ENCODE measurements at regions not wholly inside any gene's neighbourhood (a gene's known extent, or its start where the extent isn't known, plus 50 kb on each side); places are given as distances from the start of the nearest gene placed in this dataset.

DNA sequence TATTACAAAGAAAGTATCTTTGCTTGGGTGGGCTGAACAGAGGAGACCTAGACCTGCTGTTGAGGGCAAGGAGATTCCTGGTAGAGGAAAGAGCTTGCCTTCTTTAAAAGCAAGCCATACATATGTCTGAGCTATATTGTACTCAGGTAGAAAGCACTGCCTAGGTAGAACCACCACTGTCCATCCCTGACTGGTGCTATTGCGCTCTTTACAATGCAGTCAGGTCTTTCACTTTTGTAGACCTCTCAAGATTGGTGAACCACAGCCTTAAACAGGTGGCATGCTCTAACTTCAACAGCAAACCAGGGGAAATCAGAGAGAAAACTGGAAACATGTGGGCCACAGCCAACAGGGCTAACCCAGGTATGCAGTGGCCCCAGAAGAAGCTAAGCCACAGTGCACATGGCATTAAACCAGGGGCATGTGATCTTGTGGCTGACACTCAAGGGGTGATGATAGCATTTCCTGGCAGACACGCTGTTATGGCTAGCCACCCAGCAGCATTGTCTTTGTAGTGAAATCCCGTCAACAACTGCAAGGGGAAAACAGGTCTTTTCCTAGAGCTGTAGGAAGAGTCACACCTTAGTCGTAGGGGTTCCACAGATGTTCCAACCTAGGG lies 253.9 kb upstream of the PCSK5 start:
- no peak for ATAC-seq (ENCODE audit: low read depth)

More for the DNA sequence above, 253.9 kb upstream of the PCSK5 start:
- Histone ChIP-seq H3K18ac (ENCODE audit: low read depth, low read length) (no peak overlapping the region), H2BK5ac (ENCODE audit: low read depth, low read length, poor library complexity, severe bottlenecking) (no peak overlapping the region), H3K9me3 (ENCODE audit: control insufficient read depth, insufficient read depth, low read length) (peaks cover 3% of the 10 kb centered on the region; the same call in 1 of the 2 replicates), H3K14ac (replicated peaks; ENCODE audit: low read depth, low read length) (no peak overlapping the region), H4K20me1 (ENCODE audit: insufficient read depth, low read length) (no peaks in the 10 kb centered on the region), H3K9ac (ENCODE audit: low read depth, low read length) (no peak overlapping the region), H4K91ac (ENCODE audit: insufficient read depth, low read depth, low read length) (no peak overlapping the region), H4K5ac (ENCODE audit: low read depth, low read length) (no peak overlapping the region), H3K4me2 (ENCODE audit: low read depth, low read length) (no peak overlapping the region), H3K4me1 (ENCODE audit: control insufficient read depth, insufficient read depth, low read length) (no peaks in the 10 kb centered on the region), H2AFZ (replicated peaks; ENCODE audit: low read length, poor library complexity) (no peak overlapping the region), H4K8ac (ENCODE audit: low read depth in 2 of 2, low read length in 2 of 2) (no peak overlapping the region), H2BK20ac (ENCODE audit: low read depth, low read length) (no peak overlapping the region), H2BK15ac (ENCODE audit: low read depth, low read length) (no peak overlapping the region), H3K9me1 (ENCODE audit: insufficient read depth, low read length) (no peaks in the 10 kb centered on the region), H2BK120ac (ENCODE audit: low read depth, low read length) (no peak overlapping the region), H3K23ac (ENCODE audit: low read depth, low read length) (no peak overlapping the region), H2AK9ac (replicated peaks; ENCODE audit: low read depth, low read length, poor library complexity) (no peak overlapping the region), H3K79me1 (ENCODE audit: low read depth in 1 of 2, low read length in 2 of 2) (no peaks in the 10 kb centered on the region), H3K27me3 (ENCODE audit: control insufficient read depth, insufficient read depth, low read length) (no peaks in the 10 kb centered on the region), H3K4me3 (ENCODE audit: insufficient read depth, low read depth, low read length) (no peak overlapping the region), H3K56ac (ENCODE audit: extremely low read depth, insufficient read depth, low read length) (no peak overlapping the region), H3K27ac (ENCODE audit: insufficient read depth, low read length) (no peak overlapping the region), H2AK5ac (ENCODE audit: low read depth, low read length) (no peak overlapping the region), H3K36me3 (ENCODE audit: control insufficient read depth, insufficient read depth, low read length) (no peaks in the 10 kb centered on the region), H3K4ac (ENCODE audit: low read depth, low read length) (no peak overlapping the region)
- BruUV-seq (replicated peaks), result no TSS peak
- POLR2A ChIA-PET (ENCODE audit: unreplicated experiment), result no interaction called here
- no peak for DNase-seq
- dilution Hi-C loops (cut with HindIII; ENCODE audit: low sequenced_read_pairs, unreplicated experiment), result no loop called here
- CTCF ChIA-PET, result no interaction called here
- WGBS, 2 experiments (ENCODE audit: extremely low coverage in 2 of 2, insufficient read length in 1 of 2), result 59% methylated on average over 2 of the region's 4 CpGs; no CpG with 5 or more reads in 1 of the 2 experiments
- in situ Hi-C loops (cut with MboI; ENCODE audit: low sequenced_read_pairs), result no loop called here
- TF ChIP-seq, protein P1, sequence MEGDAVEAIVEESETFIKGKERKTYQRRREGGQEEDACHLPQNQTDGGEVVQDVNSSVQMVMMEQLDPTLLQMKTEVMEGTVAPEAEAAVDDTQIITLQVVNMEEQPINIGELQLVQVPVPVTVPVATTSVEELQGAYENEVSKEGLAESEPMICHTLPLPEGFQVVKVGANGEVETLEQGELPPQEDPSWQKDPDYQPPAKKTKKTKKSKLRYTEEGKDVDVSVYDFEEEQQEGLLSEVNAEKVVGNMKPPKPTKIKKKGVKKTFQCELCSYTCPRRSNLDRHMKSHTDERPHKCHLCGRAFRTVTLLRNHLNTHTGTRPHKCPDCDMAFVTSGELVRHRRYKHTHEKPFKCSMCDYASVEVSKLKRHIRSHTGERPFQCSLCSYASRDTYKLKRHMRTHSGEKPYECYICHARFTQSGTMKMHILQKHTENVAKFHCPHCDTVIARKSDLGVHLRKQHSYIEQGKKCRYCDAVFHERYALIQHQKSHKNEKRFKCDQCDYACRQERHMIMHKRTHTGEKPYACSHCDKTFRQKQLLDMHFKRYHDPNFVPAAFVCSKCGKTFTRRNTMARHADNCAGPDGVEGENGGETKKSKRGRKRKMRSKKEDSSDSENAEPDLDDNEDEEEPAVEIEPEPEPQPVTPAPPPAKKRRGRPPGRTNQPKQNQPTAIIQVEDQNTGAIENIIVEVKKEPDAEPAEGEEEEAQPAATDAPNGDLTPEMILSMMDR (conservative IDR thresholded peaks at IDR 0.05; ENCODE audit: low read depth, low read length), result no peak
- intact Hi-C loops (cut with micrococcal nuclease), result no loop called here
